ENCODE measurements at regions not wholly inside any gene's neighbourhood (a gene's known extent, or its start where the extent isn't known, plus 50 kb on each side); places are given as distances from the start of the nearest gene placed in this dataset.

DNA sequence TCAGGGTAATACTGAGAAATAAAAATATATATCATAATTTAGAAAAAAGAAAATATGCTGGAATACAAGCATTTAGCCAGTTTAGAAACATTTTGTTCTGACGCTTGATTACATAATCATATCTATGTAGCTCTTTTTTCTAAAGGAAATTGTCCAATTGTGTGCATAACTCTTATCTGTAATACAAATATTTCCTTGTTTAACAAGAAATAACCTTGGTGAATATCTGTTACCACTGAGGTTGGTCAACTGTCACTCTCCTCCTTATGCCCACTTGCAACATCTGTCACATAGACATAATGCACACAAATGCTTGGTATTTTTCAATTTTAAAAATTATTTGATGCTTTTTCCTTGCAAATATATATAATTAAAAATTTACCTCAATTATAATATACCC, 609.7 kb downstream of the TLL1 start:
- BruUV-seq (replicated peaks) = no TSS peak
- Histone ChIP-seq H4K91ac (ENCODE audit: insufficient read depth, low read depth, low read length) (no peak overlapping the region), H2AK9ac (replicated peaks; ENCODE audit: low read depth, low read length, poor library complexity) (no peak overlapping the region), H3K4me3 (ENCODE audit: insufficient read depth, low read depth, low read length) (no peak overlapping the region), H3K4me2 (ENCODE audit: low read depth, low read length) (no peak overlapping the region), H2BK20ac (ENCODE audit: low read depth, low read length) (no peak overlapping the region), H3K27ac (ENCODE audit: insufficient read depth, low read length) (no peak overlapping the region), H3K56ac (ENCODE audit: extremely low read depth, insufficient read depth, low read length) (no peak overlapping the region), H2BK15ac (ENCODE audit: low read depth, low read length) (no peak overlapping the region), H3K4me1 (ENCODE audit: control insufficient read depth, insufficient read depth, low read length) (no peaks in the 10 kb centered on the region), H3K23ac (ENCODE audit: low read depth, low read length) (no peak overlapping the region), H2AK5ac (ENCODE audit: low read depth, low read length) (no peak overlapping the region), H3K4ac (ENCODE audit: low read depth, low read length) (no peak overlapping the region), H2BK120ac (ENCODE audit: low read depth, low read length) (no peak overlapping the region), H3K36me3 (ENCODE audit: control insufficient read depth, insufficient read depth, low read length) (no peaks in the 10 kb centered on the region), H2AFZ (replicated peaks; ENCODE audit: low read length, poor library complexity) (no peak overlapping the region), H3K9me1 (ENCODE audit: insufficient read depth, low read length) (no peaks in the 10 kb centered on the region), H3K14ac (replicated peaks; ENCODE audit: low read depth, low read length) (no peak overlapping the region), H4K5ac (ENCODE audit: low read depth, low read length) (no peak overlapping the region), H4K8ac (ENCODE audit: low read depth in 2 of 2, low read length in 2 of 2) (no peak overlapping the region), H3K9me3 (ENCODE audit: control insufficient read depth, insufficient read depth, low read length) (peaks cover 4% of the 10 kb centered on the region; the same call in 1 of the 2 replicates), H3K9ac (ENCODE audit: low read depth, low read length) (no peak overlapping the region), H3K27me3 (ENCODE audit: control insufficient read depth, insufficient read depth, low read length) (no peaks in the 10 kb centered on the region), H3K79me1 (ENCODE audit: low read depth in 1 of 2, low read length in 2 of 2) (no peaks in the 10 kb centered on the region), H4K20me1 (ENCODE audit: insufficient read depth, low read length) (no peaks in the 10 kb centered on the region), H3K18ac (ENCODE audit: low read depth, low read length) (no peak overlapping the region), H2BK5ac (ENCODE audit: low read depth, low read length, poor library complexity, severe bottlenecking) (no peak overlapping the region)
- TF ChIP-seq RFX5 (IDR thresholded peaks at IDR 0.05; ENCODE audit: low read depth, low read length) (no peak), CHD1 (IDR thresholded peaks at IDR 0.05; ENCODE audit: low read depth, low read length) (no peak), NFE2L2 (IDR thresholded peaks at IDR 0.05; ENCODE audit: low read depth, low read length) (no peak), MAZ (IDR thresholded peaks at IDR 0.05; ENCODE audit: borderline replicate concordance, low read depth, low read length) (no peak), SMC3 (IDR thresholded peaks at IDR 0.05; ENCODE audit: low read depth, low read length) (no peak), POLR2A (IDR thresholded peaks at IDR 0.05; ENCODE audit: low read depth, low read length) (no peak), BHLHE40 (IDR thresholded peaks at IDR 0.05; ENCODE audit: low read depth, low read length) (no peak), RCOR1 (IDR thresholded peaks at IDR 0.05; ENCODE audit: insufficient replicate concordance, low read length) (no peak), FOS (IDR thresholded peaks at IDR 0.05; ENCODE audit: low read depth, low read length) (no peak), MAFK (IDR thresholded peaks at IDR 0.05; ENCODE audit: low read depth, low read length) (no peak), CEBPB (IDR thresholded peaks at IDR 0.05; ENCODE audit: low read depth, low read length) (no peak), RAD21 (IDR thresholded peaks at IDR 0.05; ENCODE audit: low read length) (no peak), MXI1 (IDR thresholded peaks at IDR 0.05; ENCODE audit: borderline replicate concordance, low read depth, low read length) (no peak)
- TF ChIP-seq, protein P1, sequence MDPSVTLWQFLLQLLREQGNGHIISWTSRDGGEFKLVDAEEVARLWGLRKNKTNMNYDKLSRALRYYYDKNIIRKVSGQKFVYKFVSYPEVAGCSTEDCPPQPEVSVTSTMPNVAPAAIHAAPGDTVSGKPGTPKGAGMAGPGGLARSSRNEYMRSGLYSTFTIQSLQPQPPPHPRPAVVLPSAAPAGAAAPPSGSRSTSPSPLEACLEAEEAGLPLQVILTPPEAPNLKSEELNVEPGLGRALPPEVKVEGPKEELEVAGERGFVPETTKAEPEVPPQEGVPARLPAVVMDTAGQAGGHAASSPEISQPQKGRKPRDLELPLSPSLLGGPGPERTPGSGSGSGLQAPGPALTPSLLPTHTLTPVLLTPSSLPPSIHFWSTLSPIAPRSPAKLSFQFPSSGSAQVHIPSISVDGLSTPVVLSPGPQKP (IDR thresholded peaks at IDR 0.05; ENCODE audit: borderline replicate concordance, low read depth, low read length) = no peak
- TF ChIP-seq, protein P2, sequence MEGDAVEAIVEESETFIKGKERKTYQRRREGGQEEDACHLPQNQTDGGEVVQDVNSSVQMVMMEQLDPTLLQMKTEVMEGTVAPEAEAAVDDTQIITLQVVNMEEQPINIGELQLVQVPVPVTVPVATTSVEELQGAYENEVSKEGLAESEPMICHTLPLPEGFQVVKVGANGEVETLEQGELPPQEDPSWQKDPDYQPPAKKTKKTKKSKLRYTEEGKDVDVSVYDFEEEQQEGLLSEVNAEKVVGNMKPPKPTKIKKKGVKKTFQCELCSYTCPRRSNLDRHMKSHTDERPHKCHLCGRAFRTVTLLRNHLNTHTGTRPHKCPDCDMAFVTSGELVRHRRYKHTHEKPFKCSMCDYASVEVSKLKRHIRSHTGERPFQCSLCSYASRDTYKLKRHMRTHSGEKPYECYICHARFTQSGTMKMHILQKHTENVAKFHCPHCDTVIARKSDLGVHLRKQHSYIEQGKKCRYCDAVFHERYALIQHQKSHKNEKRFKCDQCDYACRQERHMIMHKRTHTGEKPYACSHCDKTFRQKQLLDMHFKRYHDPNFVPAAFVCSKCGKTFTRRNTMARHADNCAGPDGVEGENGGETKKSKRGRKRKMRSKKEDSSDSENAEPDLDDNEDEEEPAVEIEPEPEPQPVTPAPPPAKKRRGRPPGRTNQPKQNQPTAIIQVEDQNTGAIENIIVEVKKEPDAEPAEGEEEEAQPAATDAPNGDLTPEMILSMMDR (conservative IDR thresholded peaks at IDR 0.05; ENCODE audit: low read depth, low read length) = no peak
- TF ChIP-seq, protein P3, sequence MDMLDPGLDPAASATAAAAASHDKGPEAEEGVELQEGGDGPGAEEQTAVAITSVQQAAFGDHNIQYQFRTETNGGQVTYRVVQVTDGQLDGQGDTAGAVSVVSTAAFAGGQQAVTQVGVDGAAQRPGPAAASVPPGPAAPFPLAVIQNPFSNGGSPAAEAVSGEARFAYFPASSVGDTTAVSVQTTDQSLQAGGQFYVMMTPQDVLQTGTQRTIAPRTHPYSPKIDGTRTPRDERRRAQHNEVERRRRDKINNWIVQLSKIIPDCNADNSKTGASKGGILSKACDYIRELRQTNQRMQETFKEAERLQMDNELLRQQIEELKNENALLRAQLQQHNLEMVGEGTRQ (IDR thresholded peaks at IDR 0.05; ENCODE audit: low read depth, low read length) = no peak
- DNase-seq = no peak
- CTCF ChIA-PET = no interaction called here
- no CpG with 5 or more reads among the region's 1 CpG for WGBS, 2 experiments (ENCODE audit: extremely low coverage in 2 of 2, insufficient read length in 1 of 2)
- dilution Hi-C loops (cut with HindIII; ENCODE audit: low sequenced_read_pairs, unreplicated experiment) (no loop called here), in situ Hi-C loops (cut with MboI; ENCODE audit: low sequenced_read_pairs) (no loop called here), intact Hi-C loops (cut with micrococcal nuclease) (no loop called here)
- POLR2A ChIA-PET (ENCODE audit: unreplicated experiment) = no interaction called here
- ATAC-seq (ENCODE audit: low read depth) = no peak

All from IMR-90 (cell line).